IMR-90 (cell line): ENCODE measurements at regions not wholly inside any gene's neighbourhood (a gene's known extent, or its start where the extent isn't known, plus 50 kb on each side); places are given as distances from the start of the nearest gene placed in this dataset.

Experiments used
- ATAC-seq: fragments of 200-7000 bp; cut with Tn5 transposase; 2 replicates; pipeline ENCODE4 v1.9.1; 2020; ENCODE audit warnings: low read depth, mild to moderate bottlenecking, moderate library complexity
- BruUV-seq: library from RNA; stranded (reverse); fragments of 400-500 nt; replicated peaks from 2 replicates; lab custom pipeline; 2021; lab: Mats Ljungman, UMichigan
- CTCF ChIA-PET: fragments of 300-600 bp; formaldehyde crosslinking; extraction: SDS; loops from one replicate; lab custom pipeline; 2021; ENCODE audit warnings: antibody characterized with exemption; lab: Yijun Ruan, JAX
- POLR2A ChIA-PET: fragments of 300-600 bp; sonication (Branson Sonifier 250); formaldehyde crosslinking; loops from one replicate; lab custom pipeline; 2022; ENCODE audit warnings: antibody characterized with exemption; ENCODE audit not compliant: unreplicated experiment; lab: Charles Lee
- DNase-seq: peaks from one replicate; pipeline ENCODE4 v3.0.0; 2013
- H2AFZ ChIP-seq: replicated peaks from 2 replicates; pipeline ENCODE3; 2013; ENCODE audit warnings: low read length, mild to moderate bottlenecking; ENCODE audit not compliant: poor library complexity
- H2AK5ac ChIP-seq: 2 replicates; pipeline ENCODE4 v1.6.1; 2013; ENCODE audit warnings: low read depth, low read length, inconsistent platforms
- H2AK9ac ChIP-seq: replicated peaks from 2 replicates; pipeline ENCODE3; 2013; ENCODE audit warnings: mild to moderate bottlenecking, low read depth, low read length, moderate library complexity; ENCODE audit not compliant: poor library complexity
- H2BK120ac ChIP-seq: 2 replicates; pipeline ENCODE4 v1.6.1; 2013; ENCODE audit warnings: low read depth, low read length, inconsistent platforms
- H2BK15ac ChIP-seq: 3 replicates; pipeline ENCODE4 v1.6.1; 2013; ENCODE audit warnings: low read depth, low read length, inconsistent platforms
- H2BK20ac ChIP-seq: 2 replicates; pipeline ENCODE4 v1.6.1; 2013; ENCODE audit warnings: low read depth, mild to moderate bottlenecking, inconsistent platforms, low read length, moderate library complexity
- H2BK5ac ChIP-seq: 2 replicates; pipeline ENCODE4 v1.6.1; 2013; ENCODE audit warnings: mild to moderate bottlenecking, low read depth, low read length, inconsistent platforms; ENCODE audit not compliant: poor library complexity, severe bottlenecking
- H3K14ac ChIP-seq: replicated peaks from 2 replicates; pipeline ENCODE4 v1.6.1; 2013; ENCODE audit warnings: low read depth, low read length, inconsistent platforms
- H3K18ac ChIP-seq: 2 replicates; pipeline ENCODE4 v1.6.1; 2013; ENCODE audit warnings: low read depth, low read length, control low read depth
- H3K23ac ChIP-seq: 2 replicates; pipeline ENCODE4 v1.6.1; 2013; ENCODE audit warnings: low read depth, low read length, inconsistent platforms
- H3K27ac ChIP-seq: 2 replicates; pipeline ENCODE4 v1.5.1; 2013; ENCODE audit warnings: mild to moderate bottlenecking, control low read depth, low read length; ENCODE audit not compliant: insufficient read depth
- H3K27me3 ChIP-seq: 2 replicates; pipeline ENCODE4 v1.6.1; 2013; ENCODE audit warnings: low read length; ENCODE audit not compliant: control insufficient read depth, insufficient read depth
- H3K36me3 ChIP-seq: 2 replicates; pipeline ENCODE4 v1.6.1; 2013; ENCODE audit warnings: low read length, mixed read lengths; ENCODE audit not compliant: control insufficient read depth, insufficient read depth
- H3K4ac ChIP-seq: 2 replicates; pipeline ENCODE4 v1.6.1; 2013; ENCODE audit warnings: low read depth, low read length, inconsistent platforms
- H3K4me1 ChIP-seq: 2 replicates; pipeline ENCODE4 v1.6.1; 2013; ENCODE audit warnings: low read length, mixed read lengths; ENCODE audit not compliant: control insufficient read depth, insufficient read depth
- H3K4me2 ChIP-seq: 2 replicates; pipeline ENCODE4 v1.6.1; 2013; ENCODE audit warnings: low read depth, mild to moderate bottlenecking, control low read depth, low read length, moderate library complexity
- H3K4me3 ChIP-seq: 2 replicates; pipeline ENCODE4 v1.5.1; 2013; ENCODE audit warnings: low read depth, mild to moderate bottlenecking, control low read depth, low read length, moderate library complexity; ENCODE audit not compliant: insufficient read depth
- H3K56ac ChIP-seq: 2 replicates; pipeline ENCODE4 v1.6.1; 2013; ENCODE audit warnings: low read length, inconsistent platforms; ENCODE audit not compliant: insufficient read depth; ENCODE audit errors: extremely low read depth
- H3K79me1 ChIP-seq, 2 experiments: 2 replicates each; pipeline ENCODE4 v1.6.1; 2013; ENCODE audit warnings: low read length in 2 of 2, inconsistent platforms in 1 of 2, low read depth in 1 of 2
- H3K9ac ChIP-seq: 2 replicates; pipeline ENCODE4 v1.6.1; 2013; ENCODE audit warnings: low read depth, low read length, control low read depth
- H3K9me1 ChIP-seq: 2 replicates; pipeline ENCODE4 v1.6.1; 2013; ENCODE audit warnings: low read length, inconsistent platforms; ENCODE audit not compliant: insufficient read depth
- H3K9me3 ChIP-seq: 2 replicates; pipeline ENCODE4 v1.6.1; 2013; ENCODE audit warnings: low read length; ENCODE audit not compliant: control insufficient read depth, insufficient read depth
- H4K20me1 ChIP-seq: 2 replicates; pipeline ENCODE4 v1.6.1; 2013; ENCODE audit warnings: low read length, inconsistent platforms; ENCODE audit not compliant: insufficient read depth
- H4K5ac ChIP-seq: 2 replicates; pipeline ENCODE4 v1.6.1; 2013; ENCODE audit warnings: mild to moderate bottlenecking, low read depth, low read length, control low read depth
- H4K8ac ChIP-seq, 2 experiments: 2 replicates each; pipeline ENCODE4 v1.6.1; 2013; ENCODE audit warnings: low read depth in 2 of 2, low read length in 2 of 2, control low read depth in 1 of 2, inconsistent platforms in 1 of 2
- H4K91ac ChIP-seq: 2 replicates; pipeline ENCODE4 v1.6.1; 2013; ENCODE audit warnings: low read depth, low read length, inconsistent platforms; ENCODE audit not compliant: insufficient read depth
- BHLHE40 ChIP-seq: fragments of 150-350 bp; IDR thresholded peaks from 2 replicates; pipeline ENCODE4 v1.6.1; 2016; ENCODE audit warnings: mild to moderate bottlenecking, low read depth, low read length
- CEBPB ChIP-seq: IDR thresholded peaks from 2 replicates; pipeline ENCODE4 v1.6.1; 2012; ENCODE audit warnings: low read depth, low read length, improper control_type of control experiment
- CHD1 ChIP-seq: IDR thresholded peaks from 2 replicates; pipeline ENCODE4 v1.6.1; 2012; ENCODE audit warnings: low read depth, low read length, improper control_type of control experiment
- CTCF ChIP-seq: conservative IDR thresholded peaks from 2 replicates; pipeline ENCODE4 v1.5.1; 2012; ENCODE audit warnings: mild to moderate bottlenecking, low read depth, low read length, improper control_type of control experiment
- ELK1 ChIP-seq: fragments of 150-350 bp; IDR thresholded peaks from 2 replicates; pipeline ENCODE4 v1.6.1; 2016; ENCODE audit warnings: low read depth, mild to moderate bottlenecking, low read length, moderate library complexity, borderline replicate concordance
- FOS ChIP-seq: fragments of 150-350 bp; IDR thresholded peaks from 2 replicates; pipeline ENCODE4 v1.6.1; 2016; ENCODE audit warnings: low read depth, low read length
- MAFK ChIP-seq: IDR thresholded peaks from 2 replicates; pipeline ENCODE4 v1.6.1; 2012; ENCODE audit warnings: low read depth, low read length, improper control_type of control experiment
- MAZ ChIP-seq: IDR thresholded peaks from 2 replicates; pipeline ENCODE4 v1.6.1; 2012; ENCODE audit warnings: low read depth, mild to moderate bottlenecking, low read length, improper control_type of control experiment, moderate library complexity, borderline replicate concordance
- MXI1 ChIP-seq: IDR thresholded peaks from 2 replicates; pipeline ENCODE4 v1.6.1; 2012; ENCODE audit warnings: low read depth, mild to moderate bottlenecking, low read length, moderate library complexity, borderline replicate concordance
- NFE2L2 ChIP-seq: fragments of 150-350 bp; IDR thresholded peaks from 2 replicates; pipeline ENCODE4 v1.6.1; 2016; ENCODE audit warnings: low read depth, mild to moderate bottlenecking, low read length
- POLR2A ChIP-seq: IDR thresholded peaks from 2 replicates; pipeline ENCODE4 v1.6.1; 2012; ENCODE audit warnings: mild to moderate bottlenecking, low read depth, low read length
- RAD21 ChIP-seq: IDR thresholded peaks from 2 replicates; pipeline ENCODE4 v1.6.1; 2012; ENCODE audit warnings: low read length, improper control_type of control experiment
- RCOR1 ChIP-seq: IDR thresholded peaks from 2 replicates; pipeline ENCODE4 v1.6.1; 2012; ENCODE audit warnings: mild to moderate bottlenecking, low read length, improper control_type of control experiment; ENCODE audit not compliant: insufficient replicate concordance
- RFX5 ChIP-seq: IDR thresholded peaks from 2 replicates; pipeline ENCODE4 v1.8.0; 2012; ENCODE audit warnings: low read depth, mild to moderate bottlenecking, low read length, moderate library complexity
- SMC3 ChIP-seq: fragments of 150-350 bp; IDR thresholded peaks from 2 replicates; pipeline ENCODE4 v1.6.1; 2016; ENCODE audit warnings: low read depth, mild to moderate bottlenecking, antibody characterized with exemption, low read length, moderate library complexity
- USF2 ChIP-seq: fragments of 150-350 bp; IDR thresholded peaks from 2 replicates; pipeline ENCODE4 v1.6.1; 2017; ENCODE audit warnings: mild to moderate bottlenecking, antibody characterized with exemption, low read length, low read depth
- WGBS, 2 experiments: methylation state at CpG; one replicate each; pipeline versions ENCODE4 v1.1.5 to v1.1.7; 2013; ENCODE audit warnings: missing lambda C conversion rate in 2 of 2; ENCODE audit not compliant: insufficient read length in 1 of 2; ENCODE audit errors: extremely low coverage in 2 of 2; 5-methylcytosine and 5-hydroxymethylcytosine counted together
- dilution Hi-C: fragments of 300-500 bp; cut with HindIII; formaldehyde crosslinking; loops from one replicate; pipeline ENCODE4 v1.14.3; 2018; ENCODE audit warnings: low sequenced_read_pairs; ENCODE audit not compliant: unreplicated experiment
- in situ Hi-C: fragments of 300-500 bp; cut with MboI; formaldehyde crosslinking; loops from 3 replicates; pipeline ENCODE4 v1.14.3; 2019; ENCODE audit warnings: low sequenced_read_pairs, inconsistent platforms, mixed read lengths
- intact Hi-C: fragments of 100-400 bp; cut with micrococcal nuclease; formaldehyde crosslinking; loops from 2 replicates; pipeline ENCODE4 v1.10.0; 2022

- intact Hi-C loops = no loop called here
- no peak overlapping the region for H2AK5ac ChIP-seq
- no peak overlapping the region for H3K4me3 ChIP-seq
- no peak for TF ChIP-seq POLR2A
- no peak for TF ChIP-seq BHLHE40
- no peak for TF ChIP-seq FOS
- no peak for TF ChIP-seq RCOR1
- TF ChIP-seq MXI1 = no peak
- no peak for TF ChIP-seq CTCF
- TF ChIP-seq RAD21 = no peak
- no peak for TF ChIP-seq RFX5
- TF ChIP-seq CEBPB = no peak
- TF ChIP-seq MAZ = no peak
- TF ChIP-seq NFE2L2 = no peak
- TF ChIP-seq SMC3 = no peak
- TF ChIP-seq ELK1 = no peak
- no peak for TF ChIP-seq USF2
- TF ChIP-seq CHD1 = no peak
- TF ChIP-seq MAFK = no peak
- DNase-seq (no peak), ATAC-seq (no peak)
- no peak overlapping the region for H2BK5ac ChIP-seq
- no peaks in the 10 kb centered on the region for H3K9me3 ChIP-seq
- no peak overlapping the region for H3K14ac ChIP-seq
- no peak overlapping the region for H2BK120ac ChIP-seq
- H2AK9ac ChIP-seq = no peak overlapping the region
- no peak overlapping the region for H3K4ac ChIP-seq
- no peaks in the 10 kb centered on the region for H3K9me1 ChIP-seq
- no TSS peak for BruUV-seq
- H3K4me2 ChIP-seq = no peak overlapping the region
- no peak overlapping the region for H2BK15ac ChIP-seq
- no peaks in the 10 kb centered on the region for H3K79me1 ChIP-seq
- H3K23ac ChIP-seq = no peak overlapping the region
- no peak overlapping the region for H3K18ac ChIP-seq
- ChIA-PET CTCF (interaction anchor here (0.7 kb wide), 1 partner anchor 122 kb away, joined by 3 read pairs; no protein-coding TSS in a partner anchor), POLR2A (no interaction called here)
- H2BK20ac ChIP-seq = no peak overlapping the region
- H4K20me1 ChIP-seq = no peaks in the 10 kb centered on the region
- in situ Hi-C loops = no loop called here
- no peaks in the 10 kb centered on the region for H3K36me3 ChIP-seq
- H2AFZ ChIP-seq = no peak overlapping the region
- no peak overlapping the region for H3K56ac ChIP-seq
- H3K4me1 ChIP-seq = no peaks in the 10 kb centered on the region
- H4K5ac ChIP-seq = no peak overlapping the region
- no peak overlapping the region for H3K27ac ChIP-seq
- no peaks in the 10 kb centered on the region for H3K27me3 ChIP-seq
- H3K9ac ChIP-seq = no peak overlapping the region
- dilution Hi-C loops = no loop called here
- WGBS, 2 experiments = no CpG with 5 or more reads among the region's 2 CpGs
- H4K91ac ChIP-seq = no peak overlapping the region
- no peak overlapping the region for H4K8ac ChIP-seq
Observed at GRCh38 chr7:91459539-91459938, 195.3 kb downstream of the FZD1 start.
